ENCODE measurements at regions not wholly inside any gene's neighbourhood (a gene's known extent, or its start where the extent isn't known, plus 50 kb on each side); places are given as distances from the start of the nearest gene placed in this dataset.

GRCh38 chr9:110089681-110090370, 118.1 kb downstream of the C9orf152 start:
- Histone ChIP-seq H3K36me3 (ENCODE audit: insufficient read depth, low read length) (peaks cover 41% of the 10 kb centered on the region), H3K4me1 (ENCODE audit: insufficient read depth, low read length, severe bottlenecking) (peaks cover 55% of the 10 kb centered on the region), H3F3A (ENCODE audit: insufficient read depth, low read length) (0 out of 2 replicates have a peak, but pooled peaks cover 2% of the 10 kb centered on the region), H3K4me3 (ENCODE audit: low read depth, low read length, poor library complexity, severe bottlenecking) (peak overlapping the region; percentile 27), H3K9me3 (ENCODE audit: low read length) (no peaks in the 10 kb centered on the region), H2AFZ (ENCODE audit: low read length) (no peak overlapping the region), H3K9me2 (ENCODE audit: low read depth, low read length) (no peaks in the 10 kb centered on the region), H4K20me1 (ENCODE audit: insufficient read depth, low read length) (no peaks in the 10 kb centered on the region), H3K27me3 (ENCODE audit: insufficient read depth, low read length) (no peaks in the 10 kb centered on the region), H3K79me2 (ENCODE audit: insufficient read depth, low read length) (peaks cover 96% of the 10 kb centered on the region), H3K4me2 (ENCODE audit: low read length) (peak overlapping the region; percentile 44), H3K9ac (ENCODE audit: low read length) (peak overlapping the region; percentile 18; the same call in 1 of the 2 replicates), H3K27ac (ENCODE audit: low read depth, low read length, poor library complexity, severe bottlenecking) (peak overlapping the region; percentile 62)
- TF ChIP-seq, protein P1, sequence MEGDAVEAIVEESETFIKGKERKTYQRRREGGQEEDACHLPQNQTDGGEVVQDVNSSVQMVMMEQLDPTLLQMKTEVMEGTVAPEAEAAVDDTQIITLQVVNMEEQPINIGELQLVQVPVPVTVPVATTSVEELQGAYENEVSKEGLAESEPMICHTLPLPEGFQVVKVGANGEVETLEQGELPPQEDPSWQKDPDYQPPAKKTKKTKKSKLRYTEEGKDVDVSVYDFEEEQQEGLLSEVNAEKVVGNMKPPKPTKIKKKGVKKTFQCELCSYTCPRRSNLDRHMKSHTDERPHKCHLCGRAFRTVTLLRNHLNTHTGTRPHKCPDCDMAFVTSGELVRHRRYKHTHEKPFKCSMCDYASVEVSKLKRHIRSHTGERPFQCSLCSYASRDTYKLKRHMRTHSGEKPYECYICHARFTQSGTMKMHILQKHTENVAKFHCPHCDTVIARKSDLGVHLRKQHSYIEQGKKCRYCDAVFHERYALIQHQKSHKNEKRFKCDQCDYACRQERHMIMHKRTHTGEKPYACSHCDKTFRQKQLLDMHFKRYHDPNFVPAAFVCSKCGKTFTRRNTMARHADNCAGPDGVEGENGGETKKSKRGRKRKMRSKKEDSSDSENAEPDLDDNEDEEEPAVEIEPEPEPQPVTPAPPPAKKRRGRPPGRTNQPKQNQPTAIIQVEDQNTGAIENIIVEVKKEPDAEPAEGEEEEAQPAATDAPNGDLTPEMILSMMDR (IDR thresholded peaks at IDR 0.05; ENCODE audit: low read length) = no peak
- no peak for TF ChIP-seq EZH2 (IDR thresholded peaks at IDR 0.05; ENCODE audit: borderline replicate concordance, low read length)

DNA sequence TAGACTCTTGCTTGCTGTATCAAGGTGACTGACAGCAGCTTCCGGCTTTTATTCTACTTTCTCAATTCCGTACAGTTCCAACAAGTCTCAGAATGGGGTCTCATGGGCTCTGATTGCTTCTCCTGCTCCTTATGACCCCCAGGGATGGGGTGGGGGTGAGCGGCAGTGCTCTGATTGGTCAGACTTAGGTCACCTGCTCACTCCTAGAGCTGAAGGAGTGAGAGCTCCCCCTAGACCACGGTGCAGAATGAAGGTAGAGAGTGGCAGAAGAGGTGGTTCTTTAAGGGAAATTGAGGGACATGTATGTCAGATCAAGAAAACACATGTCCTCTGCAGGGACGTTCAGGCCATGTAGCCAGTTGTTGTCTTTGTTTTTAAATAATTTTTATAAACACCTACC, 115.2 kb downstream of the C9orf152 start:
- Histone ChIP-seq H3K27me3 (ENCODE audit: insufficient read depth, low read length) (no peaks in the 10 kb centered on the region), H3F3A (ENCODE audit: insufficient read depth, low read length) (0 out of 2 replicates have a peak, but pooled peaks cover 2% of the 10 kb centered on the region), H3K9me2 (ENCODE audit: low read depth, low read length) (no peaks in the 10 kb centered on the region), H3K4me3 (ENCODE audit: low read depth, low read length, poor library complexity, severe bottlenecking) (no peak overlapping the region), H4K20me1 (ENCODE audit: insufficient read depth, low read length) (no peaks in the 10 kb centered on the region), H3K4me1 (ENCODE audit: insufficient read depth, low read length, severe bottlenecking) (peaks cover 46% of the 10 kb centered on the region), H3K79me2 (ENCODE audit: insufficient read depth, low read length) (peaks cover 85% of the 10 kb centered on the region), H3K9me3 (ENCODE audit: low read length) (no peaks in the 10 kb centered on the region), H3K4me2 (ENCODE audit: low read length) (no peak overlapping the region), H3K9ac (ENCODE audit: low read length) (no peak overlapping the region), H3K27ac (ENCODE audit: low read depth, low read length, poor library complexity, severe bottlenecking) (no peak overlapping the region), H3K36me3 (ENCODE audit: insufficient read depth, low read length) (peaks cover 23% of the 10 kb centered on the region; the same call in 1 of the 2 replicates), H2AFZ (ENCODE audit: low read length) (no peak overlapping the region)
- TF ChIP-seq, protein P1 (IDR thresholded peaks at IDR 0.05; ENCODE audit: low read length) = peak; percentile 46; the same call in 1 of the 2 replicates
- TF ChIP-seq EZH2 (IDR thresholded peaks at IDR 0.05; ENCODE audit: borderline replicate concordance, low read length) = no peak

DNA sequence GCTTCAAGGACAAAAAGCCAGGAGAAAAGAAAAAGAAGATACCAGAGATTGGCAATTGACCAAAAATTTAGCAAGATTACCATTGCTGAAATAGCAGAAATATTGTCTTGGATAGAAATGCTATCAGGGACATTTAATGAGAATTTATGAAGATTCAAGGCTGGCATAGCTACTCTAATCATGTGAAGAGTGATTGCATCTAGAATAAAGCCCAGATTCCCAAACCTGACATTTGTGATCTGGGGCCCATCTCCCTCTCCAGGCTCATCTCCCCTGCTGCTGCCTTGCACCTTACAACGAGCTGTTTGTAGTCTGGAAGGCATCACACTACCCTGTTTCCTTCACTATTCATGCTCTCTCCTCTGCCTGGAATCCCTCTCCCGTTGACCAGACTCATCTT, 114.5 kb downstream of the C9orf152 start:
- Histone ChIP-seq H3K27ac (ENCODE audit: low read depth, low read length, poor library complexity, severe bottlenecking) (peak overlapping the region; percentile 33), H3K27me3 (ENCODE audit: insufficient read depth, low read length) (no peaks in the 10 kb centered on the region), H3K4me1 (ENCODE audit: insufficient read depth, low read length, severe bottlenecking) (peaks cover 46% of the 10 kb centered on the region), H3K9me2 (ENCODE audit: low read depth, low read length) (no peaks in the 10 kb centered on the region), H4K20me1 (ENCODE audit: insufficient read depth, low read length) (no peaks in the 10 kb centered on the region), H3K9me3 (ENCODE audit: low read length) (no peaks in the 10 kb centered on the region), H3K36me3 (ENCODE audit: insufficient read depth, low read length) (peaks cover 23% of the 10 kb centered on the region; the same call in 1 of the 2 replicates), H2AFZ (ENCODE audit: low read length) (no peak overlapping the region), H3K4me3 (ENCODE audit: low read depth, low read length, poor library complexity, severe bottlenecking) (no peak overlapping the region), H3K4me2 (ENCODE audit: low read length) (no peak overlapping the region), H3K9ac (ENCODE audit: low read length) (no peak overlapping the region), H3F3A (ENCODE audit: insufficient read depth, low read length) (0 out of 2 replicates have a peak, but pooled peaks cover 2% of the 10 kb centered on the region), H3K79me2 (ENCODE audit: insufficient read depth, low read length) (peaks cover 82% of the 10 kb centered on the region)
- TF ChIP-seq, protein P1 (IDR thresholded peaks at IDR 0.05; ENCODE audit: low read length) = no peak
- no peak for TF ChIP-seq EZH2 (IDR thresholded peaks at IDR 0.05; ENCODE audit: borderline replicate concordance, low read length)
